Panc1 (cell line): ENCODE measurements at regions not wholly inside any gene's neighbourhood (a gene's known extent, or its start where the extent isn't known, plus 50 kb on each side); places are given as distances from the start of the nearest gene placed in this dataset.

ENCODE experiments used
- ATAC-seq: fragments of 200-7000 bp; cut with Tn5 transposase; 2 replicates; pipeline ENCODE4 v1.9.1; 2020; ENCODE audit warnings: mild to moderate bottlenecking, moderate library complexity
- BruUV-seq: library from RNA; stranded (reverse); fragments of 400-500 nt; replicated peaks from 2 replicates; lab custom pipeline; 2021; lab: Mats Ljungman, UMichigan
- CTCF ChIA-PET: fragments of 300-600 bp; sonication (Branson Sonifier 250); formaldehyde crosslinking; loops from one replicate; lab custom pipeline; 2022; ENCODE audit warnings: antibody characterized with exemption; lab: Charles Lee
- POLR2A ChIA-PET: fragments of 300-600 bp; sonication (Branson Sonifier 250); formaldehyde crosslinking; loops from one replicate; lab custom pipeline; 2022; ENCODE audit warnings: antibody characterized with exemption; lab: Charles Lee
- DNase-seq: peaks from one replicate; pipeline ENCODE4 v3.0.0-alpha.2; 2010; ENCODE audit warnings: low read depth, low spot score
- H3K27ac ChIP-seq: 2 replicates; pipeline ENCODE4 v1.5.1; 2011; ENCODE audit warnings: mild to moderate bottlenecking, low read length, inconsistent platforms
- H3K27me3 ChIP-seq: fragments of 200-500 bp; sonication (Bioruptor generic); 2 replicates; pipeline ENCODE4 v1.6.0; 2014; ENCODE audit warnings: low read length, inconsistent platforms; ENCODE audit not compliant: control insufficient read depth, insufficient read depth
- H3K36me3 ChIP-seq: fragments of 200-500 bp; sonication (Bioruptor generic); 2 replicates; pipeline ENCODE4 v1.5.1; 2014; ENCODE audit warnings: inconsistent platforms, mild to moderate bottlenecking, low read length, moderate library complexity; ENCODE audit not compliant: control insufficient read depth, insufficient read depth
- H3K4me1 ChIP-seq: 2 replicates; pipeline ENCODE4 v1.5.1; 2011; ENCODE audit warnings: inconsistent platforms, mild to moderate bottlenecking, low read length, moderate library complexity; ENCODE audit not compliant: control insufficient read depth, insufficient read depth
- H3K4me3 ChIP-seq, 2 experiments: 2 replicates each; pipeline ENCODE4 v1.5.1; 2011 to 2012; ENCODE audit warnings: low read depth in 2 of 2, low read length in 2 of 2, mild to moderate bottlenecking in 2 of 2, inconsistent platforms in 1 of 2, moderate library complexity in 1 of 2
- H3K9me3 ChIP-seq: fragments of 200-500 bp; sonication (Bioruptor generic); 2 replicates; pipeline ENCODE4 v1.5.1; 2014; ENCODE audit warnings: low read depth, mild to moderate bottlenecking, inconsistent platforms, low read length, moderate library complexity; ENCODE audit not compliant: control insufficient read depth, insufficient read depth
- POLR2AphosphoS5 ChIP-seq: IDR thresholded peaks from 2 replicates; pipeline ENCODE4 v1.6.1; 2012; ENCODE audit warnings: mild to moderate bottlenecking, low read depth, low read length, moderate library complexity
- SIN3A ChIP-seq: IDR thresholded peaks from 2 replicates; pipeline ENCODE4 v1.6.1; 2012; ENCODE audit warnings: low read depth, mild to moderate bottlenecking, low read length, moderate library complexity, borderline replicate concordance; ENCODE audit not compliant: insufficient read depth
- TCF7L2 ChIP-seq: IDR thresholded peaks from 2 replicates; pipeline ENCODE4 v1.6.1; 2011; ENCODE audit warnings: mild to moderate bottlenecking, low read depth, low read length, inconsistent platforms
- in situ Hi-C: cut with HindIII; loops from 2 replicates; pipeline ENCODE4 v1.10.0; 2016; ENCODE audit warnings: low sequenced_read_pairs, low pct_unique_long_range_greater_than_20kb
- intact Hi-C: fragments of 100-400 bp; cut with micrococcal nuclease; formaldehyde crosslinking; loops from one replicate; pipeline ENCODE4 v1.10.0; 2022; ENCODE audit not compliant: unreplicated experiment
- TF ChIP-seq, protein P1 (sequence below): fragments of 450-650 bp; IDR thresholded peaks from 2 replicates; pipeline ENCODE4 v1.5.1; 2017; ENCODE audit warnings: mild to moderate bottlenecking
- TF ChIP-seq, protein P2 (sequence below), 2 experiments: IDR thresholded peaks; 2 replicates each; pipeline ENCODE4 v1.6.1; 2011 to 2012; ENCODE audit warnings: low read depth in 2 of 2, control low read depth in 1 of 2, low read length in 1 of 2, mild to moderate bottlenecking in 1 of 2, moderate library complexity in 1 of 2; ENCODE audit not compliant: insufficient read depth in 1 of 2

DNA sequence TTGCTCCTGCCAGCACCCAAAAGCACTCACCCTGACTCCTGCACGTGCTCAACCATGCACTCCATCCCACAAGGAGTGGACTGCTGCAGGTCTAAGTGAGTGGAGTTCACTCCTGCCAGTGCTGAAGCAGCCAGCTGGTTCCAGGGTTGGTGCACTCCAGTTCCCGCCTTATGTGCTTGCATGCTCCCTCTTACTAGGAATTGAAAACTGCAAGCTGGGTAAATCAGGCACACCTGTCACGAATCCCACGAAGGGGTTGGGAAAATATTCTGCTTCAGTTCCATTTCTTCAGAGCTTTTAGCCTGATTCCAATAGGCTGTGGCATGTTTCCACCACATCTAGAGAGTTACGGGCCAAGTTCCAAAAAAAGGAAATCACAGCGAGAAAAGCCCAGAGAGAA lies 1365.5 kb upstream of the CHAC2 start:
- no TSS peak for BruUV-seq

DNA sequence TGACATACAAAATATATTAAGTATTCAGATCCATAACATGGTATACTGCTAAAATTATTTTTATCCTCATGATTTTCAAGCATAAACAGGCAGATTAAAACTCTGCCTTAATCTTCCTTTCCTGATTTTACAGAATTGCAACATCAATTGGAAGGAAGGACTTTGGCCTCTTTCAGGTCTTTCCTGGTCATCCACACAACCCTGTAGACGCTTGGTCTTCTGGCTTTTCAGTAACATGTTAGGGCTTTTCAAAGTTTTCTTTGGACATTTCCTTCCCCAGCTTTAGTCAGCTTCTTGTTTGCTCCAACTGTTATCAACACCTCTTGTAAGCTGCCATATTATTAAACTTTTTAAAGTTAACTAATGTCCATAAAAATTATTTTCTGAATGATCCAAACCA lies 1364.9 kb upstream of the NRXN1 start:
- in situ Hi-C loops: no loop called here
- Histone ChIP-seq H3K9me3 (no peaks in the 10 kb centered on the region), H3K27me3 (no peaks in the 10 kb centered on the region), H3K36me3 (no peaks in the 10 kb centered on the region), H3K4me3 (no peak overlapping the region), H3K4me1 (no peaks in the 10 kb centered on the region), H3K27ac (no peak overlapping the region)
- TF ChIP-seq, protein P1, sequence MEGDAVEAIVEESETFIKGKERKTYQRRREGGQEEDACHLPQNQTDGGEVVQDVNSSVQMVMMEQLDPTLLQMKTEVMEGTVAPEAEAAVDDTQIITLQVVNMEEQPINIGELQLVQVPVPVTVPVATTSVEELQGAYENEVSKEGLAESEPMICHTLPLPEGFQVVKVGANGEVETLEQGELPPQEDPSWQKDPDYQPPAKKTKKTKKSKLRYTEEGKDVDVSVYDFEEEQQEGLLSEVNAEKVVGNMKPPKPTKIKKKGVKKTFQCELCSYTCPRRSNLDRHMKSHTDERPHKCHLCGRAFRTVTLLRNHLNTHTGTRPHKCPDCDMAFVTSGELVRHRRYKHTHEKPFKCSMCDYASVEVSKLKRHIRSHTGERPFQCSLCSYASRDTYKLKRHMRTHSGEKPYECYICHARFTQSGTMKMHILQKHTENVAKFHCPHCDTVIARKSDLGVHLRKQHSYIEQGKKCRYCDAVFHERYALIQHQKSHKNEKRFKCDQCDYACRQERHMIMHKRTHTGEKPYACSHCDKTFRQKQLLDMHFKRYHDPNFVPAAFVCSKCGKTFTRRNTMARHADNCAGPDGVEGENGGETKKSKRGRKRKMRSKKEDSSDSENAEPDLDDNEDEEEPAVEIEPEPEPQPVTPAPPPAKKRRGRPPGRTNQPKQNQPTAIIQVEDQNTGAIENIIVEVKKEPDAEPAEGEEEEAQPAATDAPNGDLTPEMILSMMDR: no peak
- TF ChIP-seq SIN3A (no peak), TCF7L2 (no peak), POLR2AphosphoS5 (no peak)
- TF ChIP-seq, protein P2, sequence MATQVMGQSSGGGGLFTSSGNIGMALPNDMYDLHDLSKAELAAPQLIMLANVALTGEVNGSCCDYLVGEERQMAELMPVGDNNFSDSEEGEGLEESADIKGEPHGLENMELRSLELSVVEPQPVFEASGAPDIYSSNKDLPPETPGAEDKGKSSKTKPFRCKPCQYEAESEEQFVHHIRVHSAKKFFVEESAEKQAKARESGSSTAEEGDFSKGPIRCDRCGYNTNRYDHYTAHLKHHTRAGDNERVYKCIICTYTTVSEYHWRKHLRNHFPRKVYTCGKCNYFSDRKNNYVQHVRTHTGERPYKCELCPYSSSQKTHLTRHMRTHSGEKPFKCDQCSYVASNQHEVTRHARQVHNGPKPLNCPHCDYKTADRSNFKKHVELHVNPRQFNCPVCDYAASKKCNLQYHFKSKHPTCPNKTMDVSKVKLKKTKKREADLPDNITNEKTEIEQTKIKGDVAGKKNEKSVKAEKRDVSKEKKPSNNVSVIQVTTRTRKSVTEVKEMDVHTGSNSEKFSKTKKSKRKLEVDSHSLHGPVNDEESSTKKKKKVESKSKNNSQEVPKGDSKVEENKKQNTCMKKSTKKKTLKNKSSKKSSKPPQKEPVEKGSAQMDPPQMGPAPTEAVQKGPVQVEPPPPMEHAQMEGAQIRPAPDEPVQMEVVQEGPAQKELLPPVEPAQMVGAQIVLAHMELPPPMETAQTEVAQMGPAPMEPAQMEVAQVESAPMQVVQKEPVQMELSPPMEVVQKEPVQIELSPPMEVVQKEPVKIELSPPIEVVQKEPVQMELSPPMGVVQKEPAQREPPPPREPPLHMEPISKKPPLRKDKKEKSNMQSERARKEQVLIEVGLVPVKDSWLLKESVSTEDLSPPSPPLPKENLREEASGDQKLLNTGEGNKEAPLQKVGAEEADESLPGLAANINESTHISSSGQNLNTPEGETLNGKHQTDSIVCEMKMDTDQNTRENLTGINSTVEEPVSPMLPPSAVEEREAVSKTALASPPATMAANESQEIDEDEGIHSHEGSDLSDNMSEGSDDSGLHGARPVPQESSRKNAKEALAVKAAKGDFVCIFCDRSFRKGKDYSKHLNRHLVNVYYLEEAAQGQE (IDR thresholded peaks at IDR 0.05; ENCODE audit: insufficient read depth in 1 of 2, low read depth in 2 of 2, low read length in 1 of 2): no peak
- ChIA-PET CTCF (no interaction called here), POLR2A (no interaction called here)
- intact Hi-C loops: no loop called here
- no TSS peak for BruUV-seq
- ATAC-seq (no peak), DNase-seq (no peak)

More for the DNA sequence above, 1365.5 kb upstream of the CHAC2 start:
- ChIA-PET CTCF (no interaction called here), POLR2A (no interaction called here)
- TF ChIP-seq SIN3A (no peak), POLR2AphosphoS5 (no peak), TCF7L2 (no peak)
- TF ChIP-seq, protein P1: no peak
- H3K36me3 ChIP-seq: no peaks in the 10 kb centered on the region
- in situ Hi-C loops (no loop called here), intact Hi-C loops (no loop called here)
- ATAC-seq (no peak), DNase-seq (no peak)
- no peak overlapping the region for H3K4me3 ChIP-seq
- no peaks in the 10 kb centered on the region for H3K4me1 ChIP-seq
- no peak overlapping the region for H3K27ac ChIP-seq
- no peaks in the 10 kb centered on the region for H3K27me3 ChIP-seq
- no peaks in the 10 kb centered on the region for H3K9me3 ChIP-seq
